GM12878 (cell line): ENCODE measurements at regions not wholly inside any gene's neighbourhood (a gene's known extent, or its start where the extent isn't known, plus 50 kb on each side); places are given as distances from the start of the nearest gene placed in this dataset.

Experiments
- BHLHE40 ChIP-seq, 2 experiments: fragments of 450-650 bp in 1 of 2; IDR thresholded peaks; 2 replicates each; pipeline ENCODE4 v1.6.1; 2011 to 2017; ENCODE audit warnings: low read depth in 2 of 2, borderline replicate concordance in 1 of 2, improper control_type of control experiment in 1 of 2, low read length in 1 of 2, mild to moderate bottlenecking in 1 of 2
- EP300 ChIP-seq, 2 experiments: fragments of 150-350 bp in 1 of 2; IDR thresholded peaks; 2 replicates each; pipeline ENCODE4 v1.6.1; 2011 to 2012; ENCODE audit warnings: low read depth in 2 of 2, low read length in 2 of 2, borderline replicate concordance in 1 of 2, improper control_type of control experiment in 1 of 2, inconsistent platforms in 1 of 2; ENCODE audit not compliant: control insufficient read depth in 1 of 2
- JUND ChIP-seq: IDR thresholded peaks from 2 replicates; pipeline ENCODE4 v1.6.1; 2012; ENCODE audit warnings: low read depth, mild to moderate bottlenecking, low read length, improper control_type of control experiment, moderate library complexity
- KDM1A ChIP-seq: fragments of 200-600 bp; sonication (generic); IDR thresholded peaks from 2 replicates; pipeline ENCODE4 v1.6.1; 2016; ENCODE audit warnings: borderline replicate concordance
- MXI1 ChIP-seq: fragments of 150-350 bp; IDR thresholded peaks from 2 replicates; pipeline ENCODE4 v1.6.1; 2011; ENCODE audit warnings: low read depth, mild to moderate bottlenecking, inconsistent platforms, low read length, improper control_type of control experiment
- POLR2A ChIP-seq: IDR thresholded peaks from 2 replicates; pipeline ENCODE4 v1.6.1; 2011; ENCODE audit warnings: low read depth, mild to moderate bottlenecking, low read length
- RAD21 ChIP-seq: IDR thresholded peaks from 2 replicates; pipeline ENCODE4 v1.6.1; 2011; ENCODE audit warnings: mild to moderate bottlenecking, low read depth, low read length, moderate library complexity; ENCODE audit not compliant: insufficient read depth
- SIX5 ChIP-seq: IDR thresholded peaks from 2 replicates; pipeline ENCODE4 v1.6.1; 2011; ENCODE audit warnings: mild to moderate bottlenecking, low read depth, low read length, moderate library complexity; ENCODE audit not compliant: severe bottlenecking
- SP1 ChIP-seq: IDR thresholded peaks from one replicate; pipeline ENCODE4 v1.6.1; 2011; ENCODE audit warnings: low read depth, low read length
- YY1 ChIP-seq: IDR thresholded peaks from 2 replicates; pipeline ENCODE4 v1.6.1; 2011; ENCODE audit warnings: low read depth, mild to moderate bottlenecking, low read length
- ZNF217 ChIP-seq: fragments of 450-650 bp; IDR thresholded peaks from 2 replicates; pipeline ENCODE4 v1.6.1; 2017; ENCODE audit warnings: antibody characterized with exemption, mild to moderate bottlenecking
- TF ChIP-seq, protein P1 (sequence below), 3 experiments: IDR thresholded peaks in 2 of 3; conservative IDR thresholded peaks in 1 of 3; 2 replicates each; pipeline ENCODE4 v1.5.1; 2011; ENCODE audit warnings: low read depth in 3 of 3, low read length in 3 of 3, mild to moderate bottlenecking in 3 of 3, control low read depth in 2 of 3, moderate library complexity in 2 of 3, inconsistent platforms in 1 of 3, mixed read lengths in 1 of 3; ENCODE audit not compliant: control insufficient read depth in 2 of 3, insufficient read depth in 1 of 3; ENCODE audit errors: extremely low read depth in 1 of 3
- TF ChIP-seq, protein P2 (sequence below): IDR thresholded peaks from 2 replicates; pipeline ENCODE4 v1.6.1; 2012; ENCODE audit warnings: low read depth, low read length, improper control_type of control experiment

DNA sequence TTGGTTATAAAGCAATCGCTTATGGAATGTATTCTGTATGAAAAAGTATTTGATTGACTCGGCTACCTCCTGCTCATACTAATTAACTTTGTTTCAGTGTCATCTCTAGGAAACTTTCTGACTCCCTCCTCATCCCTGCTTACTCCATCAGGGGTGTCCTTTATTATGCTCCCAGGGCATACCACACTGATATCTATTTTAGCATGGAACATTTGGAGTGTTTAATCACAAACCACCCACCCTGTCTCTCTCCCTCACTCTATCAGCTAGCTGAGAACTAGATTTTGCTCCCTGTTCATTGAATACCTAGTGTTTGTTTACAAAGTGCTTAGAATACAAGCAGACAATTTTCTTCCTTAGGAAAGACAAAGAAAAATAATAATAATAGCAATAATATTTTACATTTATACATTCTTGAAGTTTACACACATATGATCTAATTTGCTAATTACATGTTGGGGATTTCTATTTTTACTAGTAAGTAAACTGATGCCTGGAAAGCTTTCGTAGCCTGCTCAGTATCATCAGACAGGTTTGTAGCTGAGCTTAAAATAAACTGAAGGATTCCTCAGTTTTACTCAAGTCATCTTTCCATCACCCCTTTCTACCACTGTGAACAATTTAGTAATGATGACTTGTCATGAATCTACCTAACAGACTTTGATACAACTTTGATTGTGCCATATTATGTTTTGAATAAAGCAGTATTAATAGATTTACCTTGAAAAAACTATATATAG, 811.4 kb upstream of the HS3ST1 start:
- no peak for TF ChIP-seq EP300 (IDR thresholded peaks at IDR 0.05; ENCODE audit: borderline replicate concordance in 1 of 2, control insufficient read depth in 1 of 2, low read depth in 2 of 2, low read length in 2 of 2)
- TF ChIP-seq JUND: no peak
- TF ChIP-seq, protein P1, sequence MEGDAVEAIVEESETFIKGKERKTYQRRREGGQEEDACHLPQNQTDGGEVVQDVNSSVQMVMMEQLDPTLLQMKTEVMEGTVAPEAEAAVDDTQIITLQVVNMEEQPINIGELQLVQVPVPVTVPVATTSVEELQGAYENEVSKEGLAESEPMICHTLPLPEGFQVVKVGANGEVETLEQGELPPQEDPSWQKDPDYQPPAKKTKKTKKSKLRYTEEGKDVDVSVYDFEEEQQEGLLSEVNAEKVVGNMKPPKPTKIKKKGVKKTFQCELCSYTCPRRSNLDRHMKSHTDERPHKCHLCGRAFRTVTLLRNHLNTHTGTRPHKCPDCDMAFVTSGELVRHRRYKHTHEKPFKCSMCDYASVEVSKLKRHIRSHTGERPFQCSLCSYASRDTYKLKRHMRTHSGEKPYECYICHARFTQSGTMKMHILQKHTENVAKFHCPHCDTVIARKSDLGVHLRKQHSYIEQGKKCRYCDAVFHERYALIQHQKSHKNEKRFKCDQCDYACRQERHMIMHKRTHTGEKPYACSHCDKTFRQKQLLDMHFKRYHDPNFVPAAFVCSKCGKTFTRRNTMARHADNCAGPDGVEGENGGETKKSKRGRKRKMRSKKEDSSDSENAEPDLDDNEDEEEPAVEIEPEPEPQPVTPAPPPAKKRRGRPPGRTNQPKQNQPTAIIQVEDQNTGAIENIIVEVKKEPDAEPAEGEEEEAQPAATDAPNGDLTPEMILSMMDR (IDR thresholded peaks at IDR 0.05 in 2 of 3, conservative IDR thresholded peaks at IDR 0.05 in 1 of 3; ENCODE audit: control insufficient read depth in 2 of 3, extremely low read depth in 1 of 3, insufficient read depth in 1 of 3, low read depth in 3 of 3, low read length in 3 of 3): no peak
- no peak for TF ChIP-seq YY1
- no peak for TF ChIP-seq BHLHE40 (IDR thresholded peaks at IDR 0.05; ENCODE audit: borderline replicate concordance in 1 of 2, low read depth in 2 of 2, low read length in 1 of 2)
- no peak for TF ChIP-seq SP1
- TF ChIP-seq, protein P2, sequence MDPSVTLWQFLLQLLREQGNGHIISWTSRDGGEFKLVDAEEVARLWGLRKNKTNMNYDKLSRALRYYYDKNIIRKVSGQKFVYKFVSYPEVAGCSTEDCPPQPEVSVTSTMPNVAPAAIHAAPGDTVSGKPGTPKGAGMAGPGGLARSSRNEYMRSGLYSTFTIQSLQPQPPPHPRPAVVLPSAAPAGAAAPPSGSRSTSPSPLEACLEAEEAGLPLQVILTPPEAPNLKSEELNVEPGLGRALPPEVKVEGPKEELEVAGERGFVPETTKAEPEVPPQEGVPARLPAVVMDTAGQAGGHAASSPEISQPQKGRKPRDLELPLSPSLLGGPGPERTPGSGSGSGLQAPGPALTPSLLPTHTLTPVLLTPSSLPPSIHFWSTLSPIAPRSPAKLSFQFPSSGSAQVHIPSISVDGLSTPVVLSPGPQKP: no peak
- TF ChIP-seq SIX5: no peak
- TF ChIP-seq ZNF217: no peak
- no peak for TF ChIP-seq MXI1
- no peak for TF ChIP-seq POLR2A
- TF ChIP-seq RAD21: no peak
- TF ChIP-seq KDM1A: no peak
